ENCODE measurements at regions not wholly inside any gene's neighbourhood (a gene's known extent, or its start where the extent isn't known, plus 50 kb on each side); places are given as distances from the start of the nearest gene placed in this dataset.
A peak's percentile ranks its signal among the peaks of the same experiment; 100 is the strongest.

GRCh38 chr5:169499990-169500505, 83.5 kb upstream of the SPDL1 start:
- no peak for DNase-seq (ENCODE audit: low spot score)
- Histone ChIP-seq H3K4me3 (no peak overlapping the region), H3K36me3 (no peaks in the 10 kb centered on the region), H3F3A (ENCODE audit: low read depth) (no peaks in the 10 kb centered on the region), H2AFZ (replicated peaks) (no peak overlapping the region), H3K4me2 (no peak overlapping the region), H3K9me3 (ENCODE audit: low read depth) (no peaks in the 10 kb centered on the region), H3K4me1 (no peaks in the 10 kb centered on the region), H3K27me3 (no peaks in the 10 kb centered on the region), H4K20me1 (ENCODE audit: low read depth) (no peaks in the 10 kb centered on the region), H3K79me2 (ENCODE audit: low read depth) (no peaks in the 10 kb centered on the region), H3K27ac (no peak overlapping the region), H3K9ac (no peak overlapping the region)
- Mint-ChIP-seq H3K36me3 (no peaks in the 10 kb centered on the region), H3K4me1 (no peaks in the 10 kb centered on the region), H3K27ac (no peak overlapping the region), H3K9me3 (no peaks in the 10 kb centered on the region), H3K4me3 (no peak overlapping the region), H3K27me3 (ENCODE audit: insufficient read depth, low read depth) (peaks cover 4% of the 10 kb centered on the region)
- TF ChIP-seq CTCF (IDR thresholded peaks at IDR 0.05), result no peak
- no peak for TF ChIP-seq EZH2 (IDR thresholded peaks at IDR 0.05)
- TF ChIP-seq EZH2phosphoT487 (IDR thresholded peaks at IDR 0.05), result no peak

GRCh38 chr5:169496878-169497277, 86.7 kb upstream of the SPDL1 start:
- no peaks in the 10 kb centered on the region for H3F3A ChIP-seq (ENCODE audit: low read depth)
- H3K36me3 Mint-ChIP-seq, result no peaks in the 10 kb centered on the region
- no peak overlapping the region for H3K9ac ChIP-seq
- no peaks in the 10 kb centered on the region for H3K4me1 Mint-ChIP-seq
- no peaks in the 10 kb centered on the region for H3K79me2 ChIP-seq (ENCODE audit: low read depth)
- H3K36me3 ChIP-seq, result no peaks in the 10 kb centered on the region
- DNase-seq (ENCODE audit: low spot score), result no peak
- no peak overlapping the region for H3K4me2 ChIP-seq
- H3K9me3 Mint-ChIP-seq, result no peaks in the 10 kb centered on the region
- no peaks in the 10 kb centered on the region for H3K27me3 ChIP-seq
- no peak overlapping the region for H3K4me3 ChIP-seq
- no peaks in the 10 kb centered on the region for H3K4me1 ChIP-seq
- H3K27ac Mint-ChIP-seq, result no peak overlapping the region
- TF ChIP-seq CTCF (IDR thresholded peaks at IDR 0.05) (no peak), EZH2phosphoT487 (IDR thresholded peaks at IDR 0.05) (no peak), EZH2 (IDR thresholded peaks at IDR 0.05) (no peak)
- H2AFZ ChIP-seq (replicated peaks), result peak overlapping the region; percentile 46
- H3K9me3 ChIP-seq (ENCODE audit: low read depth), result no peaks in the 10 kb centered on the region
- H3K27ac ChIP-seq, result no peak overlapping the region
- no peaks in the 10 kb centered on the region for H3K27me3 Mint-ChIP-seq (ENCODE audit: insufficient read depth, low read depth)
- H3K4me3 Mint-ChIP-seq, result no peak overlapping the region
- H4K20me1 ChIP-seq (ENCODE audit: low read depth), result no peaks in the 10 kb centered on the region

- H3K9me3 Mint-ChIP-seq, result no peaks in the 10 kb centered on the region
- Histone ChIP-seq H4K20me1 (ENCODE audit: low read depth) (no peaks in the 10 kb centered on the region), H3K4me3 (no peak overlapping the region), H3K9me3 (ENCODE audit: low read depth) (no peaks in the 10 kb centered on the region), H3K36me3 (no peaks in the 10 kb centered on the region), H3F3A (ENCODE audit: low read depth) (no peaks in the 10 kb centered on the region), H3K4me1 (no peaks in the 10 kb centered on the region), H3K4me2 (no peak overlapping the region), H3K79me2 (ENCODE audit: low read depth) (no peaks in the 10 kb centered on the region), H3K27me3 (no peaks in the 10 kb centered on the region), H2AFZ (replicated peaks) (no peak overlapping the region), H3K9ac (no peak overlapping the region), H3K27ac (no peak overlapping the region)
- DNase-seq (ENCODE audit: low spot score), result no peak
- no peaks in the 10 kb centered on the region for H3K4me1 Mint-ChIP-seq
- no peak overlapping the region for H3K4me3 Mint-ChIP-seq
- H3K36me3 Mint-ChIP-seq, result no peaks in the 10 kb centered on the region
- H3K27ac Mint-ChIP-seq, result no peak overlapping the region
- TF ChIP-seq CTCF (IDR thresholded peaks at IDR 0.05), result no peak
- TF ChIP-seq EZH2phosphoT487 (IDR thresholded peaks at IDR 0.05), result no peak
- TF ChIP-seq EZH2 (IDR thresholded peaks at IDR 0.05), result no peak
- no peaks in the 10 kb centered on the region for H3K27me3 Mint-ChIP-seq (ENCODE audit: insufficient read depth, low read depth)
Observed at GRCh38 chr5:169494941-169495548, 88.5 kb upstream of the SPDL1 start.

Measured in neural progenitor cell (in vitro differentiated cells).